Astrocyte (in vitro differentiated cells and primary cell): ENCODE measurements at regions not wholly inside any gene's neighbourhood (a gene's known extent, or its start where the extent isn't known, plus 50 kb on each side); places are given as distances from the start of the nearest gene placed in this dataset.

Source experiments
- DNase-seq: peaks from one replicate; pipeline ENCODE4 v3.0.0-alpha.2; 2010; ENCODE audit warnings: low read depth
- FAIRE-seq: peaks from 2 replicates; lab custom pipeline; 2011; peaks lifted over from hg19 to GRCh38; lab: Jason Lieb, UNC
- H2AFZ ChIP-seq: 2 replicates; pipeline ENCODE4 v1.6.0; 2012; ENCODE audit warnings: low read depth, low read length, inconsistent platforms
- H3K27ac ChIP-seq: 2 replicates; pipeline ENCODE4 v1.5.1; 2011; ENCODE audit warnings: low read depth, low read length, inconsistent platforms
- H3K27me3 ChIP-seq: 2 replicates; pipeline ENCODE4 v1.6.0; 2011; ENCODE audit warnings: low read length, inconsistent platforms; ENCODE audit not compliant: insufficient read depth
- H3K36me3 ChIP-seq: 2 replicates; pipeline ENCODE4 v1.5.1; 2011; ENCODE audit warnings: low read length, inconsistent platforms; ENCODE audit not compliant: insufficient read depth
- H3K4me1 ChIP-seq: 2 replicates; pipeline ENCODE4 v1.5.1; 2011; ENCODE audit warnings: low read length, inconsistent platforms; ENCODE audit not compliant: insufficient read depth
- H3K4me2 ChIP-seq: 2 replicates; pipeline ENCODE4 v1.6.0; 2012; ENCODE audit warnings: low read length, inconsistent platforms
- H3K4me3 ChIP-seq: 2 replicates; pipeline ENCODE4 v1.5.1; 2011; ENCODE audit warnings: low read depth, mild to moderate bottlenecking, low read length, inconsistent platforms; ENCODE audit not compliant: insufficient read depth
- H3K79me2 ChIP-seq: 2 replicates; pipeline ENCODE4 v1.6.0; 2012; ENCODE audit warnings: mild to moderate bottlenecking, low read length, inconsistent platforms; ENCODE audit not compliant: insufficient read depth
- H3K9ac ChIP-seq: 2 replicates; pipeline ENCODE4 v1.6.0; 2012; ENCODE audit warnings: mild to moderate bottlenecking, low read length, inconsistent platforms
- H3K9me3 ChIP-seq: 2 replicates; pipeline ENCODE4 v1.5.1; 2012; ENCODE audit warnings: low read depth, mild to moderate bottlenecking, low read length, inconsistent platforms; ENCODE audit not compliant: insufficient read depth
- H4K20me1 ChIP-seq: 2 replicates; pipeline ENCODE4 v1.6.0; 2012; ENCODE audit warnings: low read length, inconsistent platforms; ENCODE audit not compliant: insufficient read depth
- H3K27ac Mint-ChIP-seq: one replicate; pipeline ENCODE4 v1.8.0; 2021; ENCODE audit warnings: mild to moderate bottlenecking, mixed read lengths; ENCODE audit not compliant: unreplicated experiment
- H3K27me3 Mint-ChIP-seq: one replicate; pipeline ENCODE4 v1.8.0; 2021; ENCODE audit warnings: low read depth, mixed read lengths; ENCODE audit not compliant: unreplicated experiment
- H3K36me3 Mint-ChIP-seq: one replicate; pipeline ENCODE4 v1.8.0; 2021; ENCODE audit warnings: low read depth, mixed read lengths; ENCODE audit not compliant: unreplicated experiment
- H3K4me1 Mint-ChIP-seq: one replicate; pipeline ENCODE4 v1.8.0; 2021; ENCODE audit warnings: low read depth, mixed read lengths; ENCODE audit not compliant: unreplicated experiment
- H3K4me3 Mint-ChIP-seq: one replicate; pipeline ENCODE4 v1.8.0; 2021; ENCODE audit warnings: mild to moderate bottlenecking, moderate library complexity, mixed read lengths; ENCODE audit not compliant: unreplicated experiment
- H3K9me3 Mint-ChIP-seq: one replicate; pipeline ENCODE4 v1.8.0; 2021; ENCODE audit warnings: mild to moderate bottlenecking, mixed read lengths; ENCODE audit not compliant: unreplicated experiment
- EZH2 ChIP-seq: IDR thresholded peaks from 2 replicates; pipeline ENCODE4 v1.6.1; 2012; ENCODE audit warnings: mild to moderate bottlenecking, low read length, inconsistent platforms; ENCODE audit not compliant: insufficient read depth
- TF ChIP-seq, protein P1 (sequence below): IDR thresholded peaks from 2 replicates; pipeline ENCODE4 v1.5.1; 2011; ENCODE audit warnings: low read depth, mild to moderate bottlenecking, inconsistent platforms, low read length, moderate library complexity; ENCODE audit not compliant: insufficient read depth

GRCh38 chr7:106957766-106958165 lies 86.7 kb upstream of the PRKAR2B start:
- no peak overlapping the region for H3K27ac Mint-ChIP-seq
- TF ChIP-seq, protein P1, sequence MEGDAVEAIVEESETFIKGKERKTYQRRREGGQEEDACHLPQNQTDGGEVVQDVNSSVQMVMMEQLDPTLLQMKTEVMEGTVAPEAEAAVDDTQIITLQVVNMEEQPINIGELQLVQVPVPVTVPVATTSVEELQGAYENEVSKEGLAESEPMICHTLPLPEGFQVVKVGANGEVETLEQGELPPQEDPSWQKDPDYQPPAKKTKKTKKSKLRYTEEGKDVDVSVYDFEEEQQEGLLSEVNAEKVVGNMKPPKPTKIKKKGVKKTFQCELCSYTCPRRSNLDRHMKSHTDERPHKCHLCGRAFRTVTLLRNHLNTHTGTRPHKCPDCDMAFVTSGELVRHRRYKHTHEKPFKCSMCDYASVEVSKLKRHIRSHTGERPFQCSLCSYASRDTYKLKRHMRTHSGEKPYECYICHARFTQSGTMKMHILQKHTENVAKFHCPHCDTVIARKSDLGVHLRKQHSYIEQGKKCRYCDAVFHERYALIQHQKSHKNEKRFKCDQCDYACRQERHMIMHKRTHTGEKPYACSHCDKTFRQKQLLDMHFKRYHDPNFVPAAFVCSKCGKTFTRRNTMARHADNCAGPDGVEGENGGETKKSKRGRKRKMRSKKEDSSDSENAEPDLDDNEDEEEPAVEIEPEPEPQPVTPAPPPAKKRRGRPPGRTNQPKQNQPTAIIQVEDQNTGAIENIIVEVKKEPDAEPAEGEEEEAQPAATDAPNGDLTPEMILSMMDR: no peak
- no peak for TF ChIP-seq EZH2
- DNase-seq: no peak
- Histone ChIP-seq H3K9me3 (no peaks in the 10 kb centered on the region), H2AFZ (no peak overlapping the region), H3K4me1 (no peaks in the 10 kb centered on the region), H4K20me1 (no peaks in the 10 kb centered on the region), H3K27ac (no peak overlapping the region), H3K4me2 (no peak overlapping the region), H3K9ac (no peak overlapping the region), H3K4me3 (no peak overlapping the region), H3K79me2 (no peaks in the 10 kb centered on the region), H3K36me3 (no peaks in the 10 kb centered on the region), H3K27me3 (peaks cover 6% of the 10 kb centered on the region)
- peaks cover 3% of the 10 kb centered on the region for H3K4me1 Mint-ChIP-seq
- no peak for FAIRE-seq
- peaks cover 3% of the 10 kb centered on the region for H3K9me3 Mint-ChIP-seq
- H3K27me3 Mint-ChIP-seq: peaks cover 16% of the 10 kb centered on the region
- no peaks in the 10 kb centered on the region for H3K36me3 Mint-ChIP-seq
- no peak overlapping the region for H3K4me3 Mint-ChIP-seq

- H3K27me3 Mint-ChIP-seq: peaks cover 22% of the 10 kb centered on the region
- DNase-seq: no peak
- no peak overlapping the region for H3K27ac ChIP-seq
These were observed 84.8 kb upstream of the PRKAR2B start for GRCh38 chr7:106959753-106960152.

DNA sequence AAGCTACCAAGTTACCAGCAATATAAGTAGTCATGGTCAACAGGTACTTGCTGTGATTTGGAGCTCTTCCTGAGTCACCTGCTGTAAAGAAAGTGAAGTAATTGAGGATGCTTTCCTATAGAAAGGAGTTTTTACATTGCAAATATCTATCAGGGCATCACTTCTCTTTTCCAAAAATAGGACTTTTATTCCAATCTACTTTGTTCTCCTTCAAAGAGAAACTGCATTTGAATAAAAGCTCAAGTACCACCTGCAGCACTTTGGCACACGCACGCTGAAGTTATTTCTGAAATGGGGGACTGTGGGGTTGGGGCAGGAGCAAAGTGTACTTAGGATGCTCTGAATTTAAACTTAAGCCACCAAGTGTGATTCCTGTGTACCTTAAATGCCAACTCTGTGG lies 81.8 kb upstream of the PRKAR2B start:
- FAIRE-seq (no peak), DNase-seq (no peak)
- Mint-ChIP-seq H3K27ac (no peak overlapping the region), H3K27me3 (peaks cover 22% of the 10 kb centered on the region), H3K4me3 (no peak overlapping the region), H3K36me3 (no peaks in the 10 kb centered on the region), H3K4me1 (peaks cover 6% of the 10 kb centered on the region), H3K9me3 (no peaks in the 10 kb centered on the region)
- TF ChIP-seq, protein P1: no peak
- TF ChIP-seq EZH2: no peak
- Histone ChIP-seq H2AFZ (no peak overlapping the region), H3K4me2 (no peak overlapping the region), H3K9ac (no peak overlapping the region), H3K36me3 (no peaks in the 10 kb centered on the region), H3K9me3 (no peaks in the 10 kb centered on the region), H3K27me3 (peaks cover 9% of the 10 kb centered on the region), H3K79me2 (no peaks in the 10 kb centered on the region), H3K27ac (no peak overlapping the region), H3K4me3 (no peak overlapping the region), H3K4me1 (no peaks in the 10 kb centered on the region), H4K20me1 (no peaks in the 10 kb centered on the region)

More at GRCh38 chr7:106959753-106960152, 84.8 kb upstream of the PRKAR2B start:
- no peaks in the 10 kb centered on the region for H3K36me3 Mint-ChIP-seq
- H3K4me3 Mint-ChIP-seq: no peak overlapping the region
- Histone ChIP-seq H3K79me2 (no peaks in the 10 kb centered on the region), H3K4me1 (no peaks in the 10 kb centered on the region), H3K27me3 (peaks cover 11% of the 10 kb centered on the region), H3K4me3 (no peak overlapping the region), H3K4me2 (no peak overlapping the region), H3K9me3 (no peaks in the 10 kb centered on the region), H4K20me1 (no peaks in the 10 kb centered on the region), H3K9ac (no peak overlapping the region), H3K36me3 (no peaks in the 10 kb centered on the region), H2AFZ (no peak overlapping the region)
- no peak for FAIRE-seq
- no peaks in the 10 kb centered on the region for H3K4me1 Mint-ChIP-seq
- no peak overlapping the region for H3K27ac Mint-ChIP-seq
- TF ChIP-seq EZH2: no peak
- TF ChIP-seq, protein P1: no peak
- H3K9me3 Mint-ChIP-seq: peaks cover 3% of the 10 kb centered on the region
